NCI-H1436 (cell line): ENCODE measurements at regions not wholly inside any gene's neighbourhood (a gene's known extent, or its start where the extent isn't known, plus 50 kb on each side); places are given as distances from the start of the nearest gene placed in this dataset.
"Not testable (repeated sequence)": the region's sequence is repeated elsewhere in the genome, so short reads cannot be mapped to it uniquely, and the experiment has no call there.

ENCODE experiments used
- DNase-seq: peaks from one replicate; lab custom pipeline; 2025; lab: John Stamatoyannopoulos, UW

- DNase-seq: no peak
Observed at GRCh38 chrX:1778817-1779216, 164.0 kb downstream of the ASMT start.

- DNase-seq: no peak
Observed at GRCh38 chrX:1779626-1780025, 164.8 kb downstream of the ASMT start.

- no peak for DNase-seq
Observed at GRCh38 chrX:1781766-1782165, 166.9 kb downstream of the ASMT start.

DNA sequence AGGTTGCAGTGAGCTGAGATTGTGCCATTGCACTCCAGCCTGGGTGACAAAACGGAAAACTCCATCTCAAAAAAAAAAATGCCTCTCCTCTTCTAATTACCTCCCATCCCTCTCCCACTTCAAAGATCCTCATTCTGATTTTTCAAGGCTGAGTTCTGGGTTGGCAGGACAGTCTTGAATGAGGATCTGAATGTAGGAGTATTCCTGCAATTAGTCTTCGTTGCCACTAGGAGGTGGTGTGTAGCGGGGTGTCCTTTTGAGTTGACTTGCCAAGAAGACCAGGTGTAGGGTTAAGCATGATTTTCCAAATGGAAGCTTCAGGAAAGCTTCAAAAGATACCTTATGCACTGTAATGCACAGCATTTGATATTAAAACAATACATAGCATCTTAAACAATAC, 169.9 kb downstream of the ASMT start:
- DNase-seq: no peak

- no peak for DNase-seq
Observed at GRCh38 chrX:1788300-1788911, 173.5 kb downstream of the ASMT start.

GRCh38 chrX:1792636-1793035, 177.8 kb downstream of the ASMT start:
- no peak for DNase-seq

DNA sequence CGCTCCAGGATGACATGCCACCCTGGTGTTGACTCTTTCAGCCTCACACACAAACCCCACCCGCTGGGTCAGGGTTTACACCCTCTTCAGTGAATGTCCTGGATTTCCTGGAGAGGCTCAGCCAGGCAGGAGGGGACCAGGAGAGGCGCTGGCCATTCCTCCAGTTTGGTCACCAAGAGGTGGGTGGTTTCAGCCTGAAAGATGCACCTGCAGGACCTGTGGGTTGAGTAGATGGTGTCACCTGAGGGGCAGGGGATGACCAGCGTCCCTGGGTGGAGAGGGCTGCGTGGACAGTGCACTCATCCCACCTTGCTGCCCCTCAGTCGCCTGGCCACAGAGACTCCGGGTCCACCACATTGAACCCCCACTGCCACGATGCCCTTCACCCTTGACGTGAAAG, 179.7 kb downstream of the ASMT start:
- no peak for DNase-seq

GRCh38 chrX:1802912-1803311, 188.1 kb downstream of the ASMT start:
- no peak for DNase-seq

- no peak for DNase-seq
Observed at GRCh38 chrX:1803741-1804140, 188.9 kb downstream of the ASMT start.

- DNase-seq: no peak
Observed at GRCh38 chrX:1807301-1807731, 192.5 kb downstream of the ASMT start.

DNA sequence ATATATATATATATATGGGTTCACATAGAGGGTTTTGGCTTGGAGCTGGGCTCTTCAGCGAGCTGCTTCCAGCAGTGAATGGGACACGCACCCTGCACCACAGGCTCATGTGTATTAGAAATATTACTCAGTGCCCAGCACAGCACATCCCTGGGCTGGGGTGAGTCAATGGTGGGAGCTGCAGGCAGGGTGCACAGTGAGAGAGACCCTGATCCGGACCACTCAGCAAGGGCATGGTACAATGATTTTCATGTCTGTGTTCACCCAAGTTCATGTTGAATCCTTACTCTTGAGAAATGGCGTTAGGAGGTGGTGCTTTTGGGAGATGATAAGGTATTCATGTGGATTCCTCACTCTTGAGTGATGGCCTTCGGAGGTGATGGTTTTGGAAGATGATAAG, 194.7 kb downstream of the ASMT start:
- no peak for DNase-seq

- no peak for DNase-seq
Observed at GRCh38 chrX:1813809-1814208, 198.9 kb downstream of the ASMT start.

- no peak for DNase-seq
Observed at GRCh38 chrX:1815456-1816175, 200.8 kb downstream of the ASMT start.

- DNase-seq: not testable (repeated sequence)
Observed at GRCh38 chrX:1816387-1816982, 201.6 kb downstream of the ASMT start.

GRCh38 chrX:1821846-1822245, 207.0 kb downstream of the ASMT start:
- no peak for DNase-seq

- DNase-seq: no peak
Observed at GRCh38 chrX:1824855-1825254, 210.0 kb downstream of the ASMT start.

DNA sequence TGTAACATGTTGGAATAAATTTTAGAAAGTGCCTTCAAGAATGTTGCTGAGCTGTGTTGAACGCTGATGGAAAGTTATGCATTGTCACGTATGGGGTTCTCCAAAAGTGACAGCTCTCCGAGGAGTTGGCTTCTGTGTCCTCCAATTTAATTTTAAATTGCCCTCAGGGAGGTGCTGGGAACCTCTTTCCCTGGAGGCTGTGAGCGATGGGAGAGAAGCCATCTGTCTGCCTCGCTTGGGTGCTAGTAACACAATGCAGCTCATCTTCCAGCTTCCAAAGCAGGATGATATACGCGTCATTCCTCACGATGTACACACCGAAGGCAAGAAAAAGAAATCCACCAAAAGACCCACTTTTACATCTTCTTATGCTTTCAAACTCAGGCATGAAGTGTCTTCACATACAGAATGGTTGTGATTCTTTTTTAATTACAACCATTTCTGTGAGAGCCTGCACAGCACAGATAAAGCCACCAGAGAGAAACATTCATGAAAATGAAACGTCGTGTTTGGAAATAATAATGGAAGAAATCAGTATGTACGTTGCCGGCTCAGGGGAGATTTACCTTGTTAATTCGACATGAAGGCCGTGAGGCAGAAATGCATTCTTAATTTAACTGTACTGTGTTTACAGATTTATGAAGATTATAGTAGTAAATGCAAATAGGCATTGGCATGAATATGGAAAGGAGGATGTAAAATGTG, 218.9 kb downstream of the ASMT start:
- DNase-seq: no peak

GRCh38 chrX:1835056-1835455, 220.2 kb downstream of the ASMT start:
- no peak for DNase-seq

DNA sequence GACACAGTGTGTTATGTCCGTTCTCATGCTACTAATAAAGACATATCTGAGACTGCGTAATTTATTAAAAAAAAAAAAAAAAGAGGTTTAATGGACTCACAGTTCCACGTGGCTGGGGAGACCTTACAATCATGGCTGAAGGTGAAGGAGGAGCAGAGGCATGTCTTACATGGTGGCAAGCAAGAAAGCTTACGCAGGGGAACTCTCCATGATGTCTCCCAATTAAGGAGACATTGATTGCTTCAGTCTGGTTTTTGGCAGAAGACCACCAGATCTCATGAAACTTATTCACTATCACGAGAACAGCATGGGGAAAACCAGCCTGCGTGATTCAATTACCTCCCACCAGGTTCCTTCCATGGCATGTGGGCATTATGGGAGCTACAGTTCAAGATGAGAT, 221.8 kb downstream of the ASMT start:
- DNase-seq: no peak

- DNase-seq: no peak
Observed at GRCh38 chrX:1841746-1842145, 226.9 kb downstream of the ASMT start.

DNA sequence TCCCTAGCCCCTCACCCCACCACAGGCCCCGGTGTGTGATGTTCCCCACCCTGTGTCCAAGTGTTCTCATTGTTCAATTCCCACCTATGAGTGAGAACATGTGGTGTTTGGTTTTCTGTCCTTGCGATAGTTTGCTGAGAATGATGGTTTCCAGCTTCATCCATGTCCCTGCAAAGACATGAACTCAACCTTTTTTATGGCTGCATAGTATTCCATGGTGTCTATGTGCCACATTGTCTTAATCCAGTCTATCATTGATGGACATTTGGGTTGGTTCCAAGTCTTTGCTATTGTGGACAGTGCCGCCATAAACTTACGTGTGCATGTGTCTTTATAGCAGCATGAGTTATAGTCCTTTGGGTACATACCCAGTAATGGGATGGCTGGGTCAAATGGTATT, 232.1 kb downstream of the ASMT start:
- DNase-seq: not testable (repeated sequence)

- not testable (repeated sequence) for DNase-seq
Observed at GRCh38 chrX:1847790-1848189, 232.9 kb downstream of the ASMT start.

DNA sequence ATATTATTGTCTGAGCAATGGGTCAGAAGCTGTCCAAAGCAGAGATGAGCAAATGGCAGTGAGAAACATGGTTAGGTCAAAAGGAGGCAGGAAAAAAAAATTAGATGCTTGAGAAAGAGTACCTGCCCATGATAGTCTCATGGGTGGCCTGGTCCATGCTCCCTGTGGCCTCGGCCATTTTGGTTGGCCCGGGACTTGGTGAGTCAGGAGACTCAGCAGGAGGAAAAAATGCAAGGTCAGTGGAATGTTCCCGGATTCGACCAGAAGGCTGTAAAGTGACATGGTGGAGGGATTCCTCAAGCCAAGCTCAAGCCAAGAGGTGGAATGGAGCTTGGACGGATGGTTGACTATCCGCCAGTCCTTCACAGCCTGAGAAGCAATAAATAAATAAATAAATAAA, 236.7 kb downstream of the ASMT start:
- DNase-seq: no peak
